AG09319 (cell line): ENCODE measurements at regions not wholly inside any gene's neighbourhood (a gene's known extent, or its start where the extent isn't known, plus 50 kb on each side); places are given as distances from the start of the nearest gene placed in this dataset.
"Not testable (repeated sequence)": the region's sequence is repeated elsewhere in the genome, so short reads cannot be mapped to it uniquely, and the experiment has no call there.

ENCODE experiments used
- DNase-seq: peaks from one replicate; pipeline ENCODE4 v3.0.0-alpha.2; 2010; ENCODE audit warnings: low read depth; ENCODE audit errors: extremely low read depth
- CTCF ChIP-seq: IDR thresholded peaks from 2 replicates; pipeline ENCODE4 v1.5.1; 2011; ENCODE audit warnings: low read depth, mild to moderate bottlenecking, inconsistent platforms, low read length, moderate library complexity

GRCh38 chr2:118421648-118422047 lies 333.4 kb downstream of the INSIG2 start:
- DNase-seq = no peak
- no peak for TF ChIP-seq CTCF

GRCh38 chr2:118417406-118418120 lies 329.3 kb downstream of the INSIG2 start:
- DNase-seq = no peak
- TF ChIP-seq CTCF = no peak

DNA sequence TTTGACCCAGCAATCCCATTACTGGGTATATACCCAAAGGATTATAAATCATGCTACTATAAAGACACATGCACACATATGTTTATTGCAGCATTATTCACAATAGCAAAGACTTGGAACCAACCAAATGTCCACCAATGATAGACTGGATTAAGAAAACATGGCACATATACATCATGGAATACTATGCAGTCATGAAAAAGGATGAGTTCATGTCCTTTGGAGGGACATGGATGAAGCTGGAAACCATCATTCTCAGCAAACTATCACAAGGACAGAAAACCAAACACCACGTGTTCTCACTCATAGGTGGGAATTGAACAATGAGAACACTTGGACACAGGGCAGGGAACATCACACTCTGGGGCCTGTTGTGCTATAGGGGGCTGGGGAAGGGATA lies 326.9 kb downstream of the INSIG2 start:
- DNase-seq = not testable (repeated sequence)

GRCh38 chr2:118403658-118404451 lies 315.6 kb downstream of the INSIG2 start:
- no peak for TF ChIP-seq CTCF
- DNase-seq = no peak

DNA sequence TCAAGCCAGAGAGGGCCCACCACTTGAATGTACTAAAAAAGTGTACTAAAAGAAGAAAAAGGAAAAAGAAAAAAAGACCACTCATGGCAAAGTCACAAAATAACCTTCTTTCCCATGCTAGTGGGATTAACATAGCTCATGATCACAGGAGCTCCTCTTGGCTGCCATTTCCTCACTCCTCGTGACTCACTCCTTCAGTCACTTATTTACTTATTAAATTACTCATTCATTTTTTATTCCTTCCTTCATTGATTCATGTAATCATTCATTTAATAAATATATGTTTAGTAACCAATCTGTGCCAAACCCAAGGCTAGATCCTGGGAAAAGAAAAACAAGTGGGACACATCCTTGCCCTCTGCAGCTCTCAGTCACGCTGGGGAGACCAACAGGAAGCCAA lies 300.5 kb downstream of the INSIG2 start:
- TF ChIP-seq CTCF = no peak
- no peak for DNase-seq

DNA sequence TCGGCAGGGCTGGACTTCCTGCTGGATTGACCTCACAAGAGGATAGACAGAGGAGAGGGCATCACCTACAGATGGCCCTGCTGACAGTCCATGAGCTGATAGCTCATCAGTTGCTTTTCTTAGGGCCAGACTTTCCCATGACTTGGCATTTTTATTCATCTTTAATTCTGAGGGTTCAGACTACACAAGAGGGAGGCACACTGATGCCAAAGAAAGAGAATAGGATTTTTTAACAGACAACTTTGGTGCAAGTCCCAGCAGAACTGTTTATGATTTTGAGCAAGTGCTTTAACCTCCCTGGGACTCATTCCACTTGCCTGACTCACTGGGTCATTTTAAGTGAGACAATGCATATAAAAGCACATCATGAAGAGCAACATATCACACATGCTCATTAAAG lies 299.2 kb downstream of the INSIG2 start:
- no peak for TF ChIP-seq CTCF
- DNase-seq = no peak

- no peak for DNase-seq
- no peak for TF ChIP-seq CTCF
Observed at GRCh38 chr2:118386641-118387302, 298.5 kb downstream of the INSIG2 start.
